22Rv1 (cell line): ENCODE measurements at regions not wholly inside any gene's neighbourhood (a gene's known extent, or its start where the extent isn't known, plus 50 kb on each side); places are given as distances from the start of the nearest gene placed in this dataset.

Experiments
- CTCF ChIP-seq: fragments of 450-650 bp; IDR thresholded peaks from 2 replicates; pipeline ENCODE4 v1.5.1; 2017; ENCODE audit warnings: mild to moderate bottlenecking
- ZFX ChIP-seq: fragments of 450-650 bp; IDR thresholded peaks from 2 replicates; pipeline ENCODE4 v1.6.1; 2017; ENCODE audit warnings: antibody characterized with exemption, borderline replicate concordance

- no peak for TF ChIP-seq CTCF
- no peak for TF ChIP-seq ZFX
Measured at GRCh38 chr2:210873631-210874030, 317.2 kb downstream of the CPS1 start.
